ENCODE measurements at regions not wholly inside any gene's neighbourhood (a gene's known extent, or its start where the extent isn't known, plus 50 kb on each side); places are given as distances from the start of the nearest gene placed in this dataset.
"Not testable (repeated sequence)": the region's sequence is repeated elsewhere in the genome, so short reads cannot be mapped to it uniquely, and the experiment has no call there.

DNA sequence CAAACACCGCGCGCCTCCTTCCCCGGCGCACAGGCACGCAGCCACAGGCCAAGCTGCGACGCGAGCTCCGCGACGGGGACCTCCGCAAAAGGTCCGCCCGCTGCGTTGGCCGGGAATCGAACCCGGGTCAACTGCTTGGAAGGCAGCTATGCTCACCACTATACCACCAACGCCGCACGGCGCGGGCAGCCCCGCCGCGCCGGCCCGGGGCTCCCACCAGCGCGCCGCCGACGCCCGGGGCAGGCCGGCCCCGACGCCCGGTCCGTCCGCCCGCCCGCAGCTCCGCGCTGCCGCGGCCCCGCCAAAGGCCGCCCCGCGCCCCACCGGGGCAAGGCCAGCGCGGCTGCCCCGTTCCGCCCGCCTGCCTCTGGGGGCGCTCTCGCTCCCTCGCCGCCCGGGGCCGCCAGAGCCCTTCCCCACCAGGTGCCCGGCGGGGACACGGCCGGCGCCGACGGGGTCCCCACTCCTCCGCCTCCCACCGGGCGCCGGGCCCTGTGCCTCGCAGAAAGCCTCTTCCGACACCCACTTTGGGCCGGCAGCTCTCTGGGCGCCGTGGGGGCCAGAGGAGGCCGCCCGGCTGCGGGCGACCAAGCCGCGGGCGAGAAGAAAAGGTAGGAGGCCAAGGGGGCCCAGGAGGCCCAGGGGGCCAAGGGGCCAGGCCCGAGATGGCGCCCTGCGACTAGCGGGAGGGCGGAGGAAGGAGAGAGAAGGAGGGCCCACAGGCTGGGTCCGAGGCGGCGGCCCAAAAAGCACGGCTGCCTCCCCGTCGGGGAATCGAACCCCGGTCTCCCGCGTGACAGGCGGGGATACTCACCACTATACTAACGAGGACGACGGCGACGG, 50.2 kb upstream of the FCGR2A start:
- H3K4me2 ChIP-seq, H3K4me1 ChIP-seq, H4K20me1 ChIP-seq, H3K36me3 ChIP-seq, H3K27ac ChIP-seq, H3K9ac ChIP-seq, H3K4me3 ChIP-seq: not testable (repeated sequence)
- H3K9me3 ChIP-seq = peaks cover 11% of the 10 kb centered on the region
- H3K27me3 ChIP-seq = peaks cover 25% of the 10 kb centered on the region

DNA sequence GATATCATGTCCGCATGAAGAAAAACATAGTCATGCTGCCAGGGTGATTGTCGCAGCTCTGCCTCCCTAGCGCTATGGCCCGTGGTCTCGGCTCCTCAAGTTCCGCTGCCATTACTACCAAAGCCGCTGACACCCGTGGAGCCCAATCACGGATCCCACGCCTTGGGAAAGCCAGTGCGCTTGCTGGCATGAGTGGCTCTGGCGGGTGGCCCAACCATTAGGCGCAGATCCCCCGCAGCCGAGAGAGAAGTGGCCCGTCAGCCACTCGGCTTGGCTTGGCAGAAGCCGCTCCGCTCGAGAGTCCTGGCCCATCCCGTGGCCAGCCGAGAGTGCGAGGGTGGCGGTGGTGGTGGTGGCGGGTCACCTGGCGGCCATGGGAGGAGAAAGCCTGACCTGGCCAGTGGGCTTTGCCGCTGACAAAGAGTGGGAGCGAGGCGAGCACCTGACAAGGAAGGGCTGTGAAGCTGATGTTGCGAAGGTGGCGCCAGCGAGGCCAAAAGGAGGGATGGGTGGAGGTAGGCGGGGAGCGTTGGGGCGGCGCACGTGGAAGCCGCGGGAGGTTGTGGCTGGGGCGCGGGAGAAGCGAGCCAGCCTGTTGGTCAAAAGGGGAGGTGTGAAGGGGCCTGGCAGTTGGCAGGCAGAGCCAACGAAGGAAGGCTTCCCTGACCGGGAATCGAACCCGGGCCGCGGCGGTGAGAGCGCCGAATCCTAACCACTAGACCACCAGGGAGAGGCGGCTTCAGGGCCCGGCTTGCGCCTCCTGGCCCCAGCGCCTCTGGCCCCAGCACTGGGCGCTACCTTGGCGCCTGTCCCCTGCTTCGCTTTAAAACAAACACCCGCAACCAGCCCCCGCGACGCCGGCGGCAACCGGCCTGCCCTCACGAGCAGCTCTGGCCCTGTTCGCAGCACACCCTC, 51.0 kb upstream of the FCGR2A start:
- peaks cover 17% of the 10 kb centered on the region for H3K27me3 ChIP-seq
- not testable (repeated sequence) for H3K36me3 ChIP-seq, H4K20me1 ChIP-seq, H3K4me3 ChIP-seq, H3K9me3 ChIP-seq, H3K4me1 ChIP-seq, H3K9ac ChIP-seq, H3K27ac ChIP-seq, H3K4me2 ChIP-seq

GRCh38 chr1:161451698-161452348, 53.4 kb upstream of the FCGR2A start:
- not testable (repeated sequence) for H3K4me2 ChIP-seq, H3K27ac ChIP-seq, H3K9ac ChIP-seq, H3K27me3 ChIP-seq, H3K36me3 ChIP-seq, H3K4me3 ChIP-seq, H4K20me1 ChIP-seq, H3K4me1 ChIP-seq, H3K9me3 ChIP-seq

GRCh38 chr1:161447760-161448332, 57.4 kb upstream of the FCGR2A start:
- not testable (repeated sequence) for H3K4me1 ChIP-seq, H3K9ac ChIP-seq, H3K4me3 ChIP-seq, H4K20me1 ChIP-seq, H3K9me3 ChIP-seq, H3K4me2 ChIP-seq, H3K27me3 ChIP-seq, H3K27ac ChIP-seq, H3K36me3 ChIP-seq

GRCh38 chr1:161447040-161447759, 58.1 kb upstream of the FCGR2A start:
- H4K20me1 ChIP-seq, H3K9ac ChIP-seq, H3K36me3 ChIP-seq, H3K27ac ChIP-seq, H3K4me2 ChIP-seq, H3K4me1 ChIP-seq, H3K4me3 ChIP-seq, H3K27me3 ChIP-seq, H3K9me3 ChIP-seq: not testable (repeated sequence)

DNA sequence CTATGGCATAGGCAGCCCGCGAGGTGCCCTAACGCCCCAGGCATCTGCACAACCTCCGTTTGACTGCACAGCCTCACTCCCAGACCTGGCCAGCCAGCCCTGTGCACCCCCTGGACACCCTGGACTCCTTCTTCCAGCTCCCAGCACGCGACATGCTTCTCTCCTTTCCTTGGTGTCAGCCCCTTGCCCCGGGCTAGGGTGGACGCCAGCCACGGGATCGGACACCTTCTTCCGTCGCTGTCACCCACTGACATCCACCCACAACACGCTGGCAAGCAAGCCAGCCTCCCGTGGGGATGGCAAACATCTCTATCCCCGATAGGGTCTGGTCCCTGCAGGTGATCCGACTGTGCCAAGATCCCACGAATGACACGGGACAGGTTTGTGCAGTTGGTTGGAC, 60.5 kb upstream of the FCGR2A start:
- not testable (repeated sequence) for H3K9me3 ChIP-seq, H3K4me2 ChIP-seq, H4K20me1 ChIP-seq, H3K9ac ChIP-seq, H3K36me3 ChIP-seq, H3K27ac ChIP-seq, H3K4me3 ChIP-seq, H3K4me1 ChIP-seq
- H3K27me3 ChIP-seq = peaks cover 11% of the 10 kb centered on the region

- not testable (repeated sequence) for H3K36me3 ChIP-seq, H3K4me2 ChIP-seq, H4K20me1 ChIP-seq, H3K27ac ChIP-seq, H3K4me1 ChIP-seq, H3K4me3 ChIP-seq, H3K9me3 ChIP-seq, H3K9ac ChIP-seq
- peaks cover 16% of the 10 kb centered on the region for H3K27me3 ChIP-seq
Observed at GRCh38 chr1:161444255-161444654, 61.0 kb upstream of the FCGR2A start.

DNA sequence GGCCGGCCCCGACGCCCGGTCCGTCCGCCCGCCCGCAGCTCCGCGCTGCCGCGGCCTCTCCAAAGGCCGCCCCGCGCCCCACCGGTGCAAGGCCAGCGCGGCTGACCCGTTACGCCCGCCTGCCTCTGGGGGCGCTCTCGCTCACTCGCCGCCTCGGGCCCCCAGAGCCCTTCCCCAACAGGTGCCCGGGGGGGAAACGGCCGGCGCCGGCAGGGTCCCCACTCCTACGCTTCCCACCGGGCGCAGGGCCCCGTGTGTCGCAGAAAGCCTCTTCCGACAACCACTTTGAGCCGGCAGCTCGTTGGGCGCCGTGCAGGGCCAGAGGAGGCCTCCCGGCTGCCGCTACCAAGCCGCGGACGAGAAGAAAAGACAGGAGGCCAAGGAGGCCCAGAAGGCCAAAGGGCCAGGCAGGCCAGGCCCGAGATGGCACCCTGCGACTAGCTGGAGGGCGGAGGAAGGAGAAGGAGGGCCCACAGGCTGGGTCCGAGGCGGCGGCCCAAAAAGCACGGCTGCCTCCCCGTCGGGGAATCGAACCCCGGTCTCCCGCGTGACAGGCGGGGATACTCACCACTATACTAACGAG, 64.9 kb upstream of the FCGR2A start:
- Histone ChIP-seq H4K20me1 (no peaks in the 10 kb centered on the region), H3K9me3 (peaks cover 4% of the 10 kb centered on the region), H3K36me3 (no peaks in the 10 kb centered on the region), H3K27ac (peak overlapping the region; percentile 93), H3K4me1 (peaks cover 9% of the 10 kb centered on the region), H3K27me3 (peaks cover 24% of the 10 kb centered on the region), H3K4me2 (peak overlapping the region; percentile 83), H3K9ac (peak overlapping the region; percentile 89), H3K4me3 (peak overlapping the region; percentile 79)
- TF ChIP-seq Cebpa-rat (IDR thresholded peaks at IDR 0.05) = no peak

Measured in BLaER1 (cell line).